T1000 (cell line): ENCODE measurements at regions not wholly inside any gene's neighbourhood (a gene's known extent, or its start where the extent isn't known, plus 50 kb on each side); places are given as distances from the start of the nearest gene placed in this dataset.

Experiments used
- DNase-seq: peaks from one replicate; lab custom pipeline; 2025; ENCODE audit warnings: mixed read lengths; lab: John Stamatoyannopoulos, UW

DNA sequence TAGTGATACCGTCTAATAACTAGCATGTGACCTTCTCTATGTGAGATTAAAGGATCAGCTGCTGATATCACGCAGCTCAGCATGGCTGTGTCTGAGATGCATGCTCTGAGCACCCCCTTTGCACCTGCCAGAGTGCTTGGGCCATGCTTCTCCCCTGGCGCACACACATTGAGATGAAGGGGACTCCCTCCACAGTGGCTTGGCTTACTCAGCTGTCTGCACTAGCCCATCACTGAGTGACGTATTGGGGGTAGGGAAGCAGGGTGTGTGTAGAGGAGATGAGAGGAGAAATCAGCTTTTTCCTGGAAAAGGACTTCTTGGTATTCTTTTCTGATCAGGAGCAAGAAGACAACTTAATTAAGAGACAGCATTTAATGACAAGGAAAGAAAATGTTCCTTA, 216.5 kb downstream of the BLID start:
- no peak for DNase-seq

DNA sequence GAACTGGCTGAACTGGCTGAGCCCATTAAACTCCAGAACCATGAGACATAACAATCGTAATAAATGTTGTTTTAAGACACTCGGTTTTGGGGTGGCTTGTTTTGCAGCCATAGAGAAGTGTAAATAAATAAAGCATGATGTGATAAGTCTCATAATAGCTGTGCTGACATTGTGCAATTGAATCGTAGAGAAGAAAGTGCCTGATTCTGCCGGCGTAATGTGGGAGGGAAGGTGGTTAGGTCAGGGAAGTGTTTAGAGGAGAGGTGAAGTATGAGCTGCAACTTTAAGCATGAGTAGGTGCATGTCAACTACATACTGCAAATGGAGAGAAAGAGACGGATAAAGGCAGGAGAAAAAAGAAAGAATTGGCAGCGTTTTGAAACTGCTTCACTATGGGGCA, 217.1 kb downstream of the BLID start:
- no peak for DNase-seq

DNA sequence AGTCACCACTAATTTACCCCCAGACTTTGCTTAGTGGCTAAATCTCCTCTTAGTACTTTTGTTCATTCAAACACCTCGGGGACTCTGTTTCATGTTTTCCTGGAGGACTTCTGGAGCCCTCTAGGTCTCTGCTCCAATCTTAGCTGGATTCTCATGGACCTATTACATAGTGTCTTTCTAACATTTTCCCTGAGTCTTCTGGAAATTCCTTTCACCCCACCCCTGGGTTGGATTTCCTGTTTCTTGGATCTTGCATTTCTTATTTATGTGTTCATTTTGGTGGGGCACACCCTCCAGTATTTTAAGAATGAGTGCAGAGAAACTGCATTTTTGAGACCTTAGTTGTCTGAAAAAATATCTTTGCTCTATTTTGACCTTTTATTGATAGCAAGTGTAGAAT, 220.1 kb downstream of the BLID start:
- DNase-seq: no peak

DNA sequence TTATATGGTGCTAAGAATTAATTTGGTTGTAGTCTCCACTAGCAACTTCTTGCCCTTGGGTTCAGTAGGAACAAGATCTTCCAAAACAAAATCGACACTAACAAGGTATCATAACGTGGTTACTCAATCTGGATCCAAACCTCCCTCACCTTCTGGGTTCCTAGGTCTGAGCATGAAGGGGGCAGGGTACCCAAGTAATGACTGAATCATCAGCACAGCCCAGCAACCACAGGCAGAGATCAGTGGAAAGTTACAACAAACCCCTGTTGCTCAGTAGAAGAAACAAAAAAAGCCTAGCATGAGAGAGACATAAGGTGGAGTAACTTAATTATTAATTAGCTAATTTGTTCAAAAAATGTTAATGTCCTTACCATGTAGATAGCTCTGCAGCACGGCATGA, 221.4 kb downstream of the BLID start:
- no peak for DNase-seq

DNA sequence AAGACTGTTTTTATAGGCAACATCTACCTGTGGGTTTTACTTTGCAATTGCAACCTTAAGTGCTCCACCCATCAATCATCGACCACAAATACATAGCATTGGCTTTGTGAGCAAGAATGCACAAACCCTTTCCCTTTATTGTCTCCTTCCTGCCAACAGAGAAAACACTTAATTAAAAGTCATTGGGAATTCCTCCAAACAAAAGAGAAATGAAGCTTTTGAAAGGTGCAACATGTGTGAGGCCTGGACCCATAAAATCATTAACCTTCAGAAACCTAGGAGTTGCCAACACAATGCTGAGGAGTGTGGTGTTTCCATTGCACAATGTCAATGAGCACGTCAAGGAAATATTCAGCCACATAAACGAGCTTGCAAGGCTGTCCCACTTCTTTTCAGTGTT, 223.2 kb downstream of the BLID start:
- no peak for DNase-seq

DNA sequence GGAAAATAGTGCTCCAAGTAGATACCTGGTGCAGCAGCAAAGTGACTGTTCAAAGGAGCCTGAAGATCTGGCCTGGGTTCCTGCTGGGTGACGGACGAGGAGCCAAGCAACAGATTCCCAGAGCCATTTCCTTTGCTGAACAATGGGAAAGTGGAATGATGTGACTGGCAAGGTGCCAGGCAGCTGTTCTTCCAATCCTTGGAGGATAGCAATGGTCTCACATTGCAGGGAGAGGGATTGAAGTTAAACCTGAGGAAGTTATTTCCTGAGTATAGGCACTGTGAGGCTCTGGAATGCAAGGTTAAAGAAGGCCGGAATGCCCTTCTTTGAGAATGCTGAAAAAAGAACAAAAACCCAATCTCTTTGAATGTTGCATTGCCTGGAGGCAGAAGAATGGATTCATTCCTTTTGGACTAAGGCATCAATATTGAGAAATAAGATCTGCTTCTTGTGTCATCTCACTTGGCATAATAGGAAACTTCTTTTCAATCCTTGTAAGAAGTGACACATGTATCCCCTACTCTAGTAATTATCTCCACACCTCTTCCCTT, 223.8 kb downstream of the BLID start:
- DNase-seq: no peak

DNA sequence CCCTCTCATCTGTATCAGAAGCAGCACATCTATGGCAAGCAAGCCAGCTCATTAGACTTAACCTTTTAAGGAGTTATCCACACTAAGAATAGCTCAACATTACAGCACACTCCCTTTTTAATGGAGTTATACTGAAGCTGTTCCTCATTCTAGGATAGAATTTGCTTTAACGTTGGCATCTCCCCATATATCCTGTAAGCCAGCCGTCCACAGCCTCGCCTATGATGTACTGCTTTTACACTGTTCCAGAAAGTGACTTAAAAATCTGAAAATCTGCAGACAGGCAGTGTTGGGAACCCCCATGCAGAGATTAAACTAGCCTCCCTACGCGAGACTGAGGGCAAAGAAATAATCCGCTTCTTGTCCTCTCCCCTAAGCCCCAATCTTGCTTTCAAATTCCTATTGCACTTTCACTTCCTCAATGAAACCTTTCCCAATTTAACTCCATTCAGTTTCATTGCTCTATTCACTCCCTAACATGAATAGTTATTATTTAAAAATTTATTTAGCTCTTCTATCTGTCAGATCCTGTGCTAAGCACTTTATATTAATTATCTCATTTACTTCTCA, 225.0 kb downstream of the BLID start:
- DNase-seq: no peak

DNA sequence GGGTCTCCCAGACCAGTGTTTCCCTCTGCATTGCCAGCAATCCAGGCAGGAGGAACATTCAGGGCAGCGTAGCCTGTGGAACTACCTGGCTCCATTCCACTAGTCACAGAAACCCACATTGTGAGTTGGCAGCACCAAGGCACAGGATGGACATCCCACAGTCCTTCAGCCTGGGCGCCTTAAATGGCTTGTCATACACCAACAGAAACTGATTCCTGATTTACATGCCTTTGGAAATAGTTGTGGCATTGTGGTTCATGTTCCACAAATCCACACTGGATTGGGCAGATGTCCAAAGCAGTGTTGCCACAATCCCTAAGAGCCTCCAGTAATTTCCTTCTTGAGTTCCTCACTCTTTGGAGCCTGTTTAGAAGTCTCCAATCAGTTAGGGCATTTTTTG, 225.6 kb downstream of the BLID start:
- no peak for DNase-seq

DNA sequence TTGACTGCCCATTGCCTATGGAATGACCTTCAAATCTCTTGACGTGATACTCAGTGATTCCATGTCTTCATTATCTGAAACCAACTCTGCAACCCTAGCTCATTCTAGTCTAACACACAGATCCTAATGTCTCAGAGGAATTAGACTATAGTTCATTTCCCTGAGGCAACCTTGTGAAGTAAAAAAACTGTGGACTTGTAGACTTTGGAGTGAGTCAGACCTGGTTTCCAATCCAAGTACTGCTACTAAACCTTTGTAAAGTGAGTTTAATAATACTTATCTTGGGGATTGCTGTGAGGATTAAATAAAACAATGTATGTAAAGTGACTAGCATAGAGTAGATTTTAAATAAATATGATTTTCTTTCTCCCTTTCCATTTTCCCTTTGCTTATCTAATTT, 226.1 kb downstream of the BLID start:
- DNase-seq: no peak

DNA sequence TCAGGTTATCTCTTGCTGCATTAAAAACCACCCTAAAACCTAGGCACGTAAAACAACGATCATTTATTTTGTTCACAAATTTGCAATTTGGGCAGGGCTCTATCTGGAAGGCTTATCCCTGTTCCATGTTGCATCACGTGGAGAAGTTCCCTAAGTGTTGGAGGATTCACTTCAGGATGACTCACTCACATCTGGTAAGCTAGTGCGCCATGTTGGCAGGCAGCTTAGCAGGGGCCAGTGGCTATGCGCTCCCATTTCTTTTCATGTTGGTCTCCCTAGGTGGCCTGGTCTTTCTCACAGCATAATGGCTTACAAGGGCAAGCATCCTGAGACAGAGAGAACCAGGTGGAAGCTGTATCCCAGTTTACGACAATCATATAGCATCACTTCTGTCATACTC, 226.8 kb downstream of the BLID start:
- no peak for DNase-seq

DNA sequence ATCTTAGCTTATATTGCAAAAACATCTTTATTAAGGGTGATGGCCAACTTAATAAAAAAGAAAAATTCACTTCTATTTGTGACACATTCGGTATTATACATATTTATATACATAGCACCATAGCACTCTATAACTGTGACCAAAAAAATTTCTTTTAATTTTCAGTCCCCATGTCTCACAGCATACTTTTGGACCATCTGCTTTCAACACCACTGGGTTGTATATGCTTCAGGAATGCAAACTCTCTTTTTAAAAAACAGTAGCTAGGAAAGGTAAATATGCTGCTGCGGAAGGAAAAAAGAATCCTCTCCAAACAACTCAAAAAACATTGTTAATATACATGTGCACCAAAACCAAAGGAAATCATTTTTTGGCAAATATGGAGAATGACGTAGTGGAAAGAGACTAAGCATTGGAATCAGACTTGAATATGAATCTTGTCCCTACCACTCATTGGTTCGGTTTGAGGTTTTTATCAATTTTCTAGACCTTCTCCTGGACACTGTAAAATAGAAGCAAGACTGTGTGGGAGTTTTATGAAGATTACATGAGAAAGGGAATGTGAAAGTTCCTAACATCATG, 227.9 kb downstream of the BLID start:
- DNase-seq: no peak

DNA sequence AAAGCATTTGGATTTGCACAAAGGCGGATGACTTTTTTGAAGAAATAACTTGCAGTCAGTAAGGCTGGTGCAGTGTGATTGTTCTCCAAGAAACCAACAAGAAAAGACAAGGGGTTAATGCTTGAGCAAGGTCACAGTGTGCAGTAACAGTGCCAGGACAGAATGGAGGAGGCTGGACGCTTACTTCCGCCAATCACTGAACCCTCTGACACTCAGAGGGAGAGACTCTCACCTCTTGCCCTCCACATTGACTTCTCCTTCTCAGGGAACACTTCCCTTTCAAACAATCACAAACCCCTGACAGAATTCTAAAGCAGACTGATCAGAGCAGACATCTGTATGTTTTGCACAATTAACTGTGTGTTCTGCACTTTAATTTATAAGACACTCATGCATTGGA, 228.4 kb downstream of the BLID start:
- DNase-seq: no peak

DNA sequence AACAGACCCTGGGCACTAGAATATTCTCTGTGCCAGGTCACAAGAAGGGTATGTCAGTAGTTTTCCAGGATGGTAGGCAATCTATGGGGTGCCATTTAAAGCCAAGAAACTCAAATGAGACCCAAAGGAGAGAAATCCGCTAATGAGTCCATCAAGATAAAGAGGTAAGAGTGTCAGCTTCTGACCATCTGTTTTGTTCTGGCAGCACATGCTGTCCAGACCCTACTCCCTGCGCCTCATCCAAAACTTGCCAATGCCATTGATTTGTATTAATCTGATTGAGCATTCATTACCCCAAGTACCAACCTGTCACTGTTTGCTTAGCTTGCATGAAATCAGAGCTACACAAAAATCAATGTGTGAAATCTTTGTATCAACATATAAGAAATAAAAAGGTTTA, 229.0 kb downstream of the BLID start:
- DNase-seq: no peak

DNA sequence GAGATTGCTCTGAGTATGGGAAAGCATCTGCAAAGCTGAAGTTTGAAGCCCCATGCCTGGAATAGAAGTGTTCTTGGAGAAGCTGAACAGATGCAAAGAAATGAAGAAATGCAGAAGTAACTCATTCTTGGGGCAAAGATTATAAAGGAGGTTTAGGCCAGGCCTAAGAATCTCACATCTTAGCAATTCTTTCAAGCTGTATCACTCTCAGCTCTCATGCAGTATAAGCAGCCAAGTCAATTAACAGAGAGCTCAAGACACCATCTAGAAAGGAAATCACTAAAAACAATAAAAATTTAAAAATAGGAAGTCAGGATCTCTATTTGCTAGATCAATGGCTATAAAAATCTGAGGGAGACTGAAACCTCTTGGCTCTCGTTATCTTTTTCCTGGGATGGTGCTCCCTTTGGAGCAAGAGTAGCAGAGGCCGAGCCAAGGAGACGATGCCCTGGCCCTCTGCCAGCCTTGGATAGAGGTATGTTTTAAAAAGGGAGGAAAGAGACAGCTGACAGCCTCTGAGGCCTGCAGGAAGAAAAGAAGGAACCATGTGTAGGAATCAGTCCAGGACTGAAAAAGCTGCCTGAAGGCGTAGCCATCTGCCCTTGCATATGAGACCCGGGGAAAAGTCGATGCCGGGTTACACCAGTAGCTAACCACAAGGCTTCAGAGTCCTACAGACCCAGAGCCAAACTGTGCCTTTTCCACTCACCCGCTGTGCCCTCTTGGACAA, 229.8 kb downstream of the BLID start:
- no peak for DNase-seq

DNA sequence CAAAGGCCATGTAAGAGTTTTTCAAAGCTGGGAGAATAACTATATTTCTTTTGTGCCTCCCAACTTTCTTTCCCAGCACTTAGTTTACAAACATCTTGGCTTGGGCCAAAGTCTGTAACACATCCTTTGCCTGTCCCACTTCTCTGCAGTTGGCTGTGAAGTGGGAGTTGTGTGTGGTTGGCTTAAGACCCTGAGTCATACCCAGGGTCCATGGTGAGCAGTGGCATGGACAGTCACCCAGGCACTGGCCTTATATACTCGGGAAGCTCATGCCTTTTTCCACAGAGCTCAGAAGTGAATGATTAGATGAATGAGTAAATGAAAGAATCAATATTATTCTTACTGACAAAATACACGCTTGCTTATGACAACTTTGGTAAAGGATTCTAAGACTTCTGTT, 231.4 kb downstream of the BLID start:
- DNase-seq: no peak

DNA sequence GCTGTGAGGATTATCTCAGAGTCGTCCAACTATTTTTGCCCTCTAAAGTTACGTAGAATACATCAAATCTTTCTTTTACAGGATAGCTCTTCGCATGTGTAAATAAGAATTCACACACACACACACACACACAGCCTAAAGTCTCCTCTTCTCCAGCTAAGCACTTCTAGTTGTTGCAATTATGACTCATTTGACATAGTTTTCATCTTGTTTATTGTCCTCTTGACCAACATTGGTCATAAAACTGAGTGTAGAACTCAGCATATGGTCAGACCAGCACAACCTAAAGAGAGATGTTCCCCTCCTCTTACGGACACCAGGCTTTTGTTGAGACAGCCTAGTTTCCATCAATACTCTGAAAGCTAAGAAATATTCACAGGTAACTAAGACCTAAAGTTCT, 234.2 kb downstream of the BLID start:
- no peak for DNase-seq

DNA sequence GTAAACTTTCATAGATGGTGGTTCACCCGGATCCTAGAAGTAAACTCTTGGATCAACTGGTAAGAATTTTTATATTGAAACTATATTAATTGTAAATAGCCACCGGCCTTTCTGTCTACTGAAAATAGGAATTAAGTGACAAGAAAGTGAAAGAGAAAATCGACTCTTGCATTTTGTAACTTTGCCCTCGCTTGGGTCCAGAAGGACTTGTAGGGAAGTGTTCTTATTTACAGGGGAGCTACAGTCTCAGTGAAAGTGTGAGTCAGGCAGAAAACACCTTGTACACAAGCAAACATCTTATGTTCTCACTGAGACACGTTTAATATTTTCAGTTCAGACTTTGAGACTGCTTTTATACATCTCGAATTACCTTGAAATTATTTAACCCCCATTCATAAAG, 238.9 kb downstream of the BLID start:
- DNase-seq: no peak

DNA sequence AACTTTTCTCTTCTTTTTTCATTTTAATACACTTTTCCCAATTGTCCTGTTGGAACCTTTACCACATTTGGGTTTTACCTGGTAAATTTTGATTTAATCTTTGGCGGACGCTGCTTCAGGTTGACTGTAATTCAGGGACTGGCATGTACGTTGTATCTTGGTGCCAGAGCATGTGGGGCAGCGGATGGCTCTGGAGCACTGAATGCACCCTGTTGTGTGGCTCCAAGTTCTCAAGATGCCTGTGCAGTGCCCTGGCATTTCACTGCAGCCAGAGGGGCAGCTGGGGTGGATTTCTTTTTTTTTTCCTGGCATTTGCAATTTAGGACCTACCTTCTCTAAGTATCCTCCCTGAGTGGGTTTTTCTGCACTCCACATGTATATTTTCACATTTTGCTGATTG, 242.2 kb downstream of the BLID start:
- DNase-seq: no peak

DNA sequence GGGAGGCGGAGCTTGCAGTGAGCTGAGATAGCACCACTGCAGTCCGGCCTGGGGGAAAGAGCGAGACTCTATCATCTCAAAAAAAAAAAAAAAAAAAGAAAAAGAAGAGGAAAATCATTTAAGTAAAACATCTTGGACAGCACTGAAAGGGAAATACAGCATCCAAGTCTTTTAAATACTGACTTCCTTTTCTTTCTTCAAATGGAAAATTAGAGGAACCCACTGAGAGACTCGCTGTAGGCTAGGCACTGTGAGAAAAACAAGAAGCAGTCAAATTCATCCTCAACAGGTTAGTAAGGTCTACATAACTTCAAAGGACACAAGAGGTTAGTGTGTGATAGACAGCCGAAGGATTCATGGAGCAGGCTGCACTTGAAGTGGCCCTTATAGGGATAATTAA, 243.7 kb downstream of the BLID start:
- no peak for DNase-seq

DNA sequence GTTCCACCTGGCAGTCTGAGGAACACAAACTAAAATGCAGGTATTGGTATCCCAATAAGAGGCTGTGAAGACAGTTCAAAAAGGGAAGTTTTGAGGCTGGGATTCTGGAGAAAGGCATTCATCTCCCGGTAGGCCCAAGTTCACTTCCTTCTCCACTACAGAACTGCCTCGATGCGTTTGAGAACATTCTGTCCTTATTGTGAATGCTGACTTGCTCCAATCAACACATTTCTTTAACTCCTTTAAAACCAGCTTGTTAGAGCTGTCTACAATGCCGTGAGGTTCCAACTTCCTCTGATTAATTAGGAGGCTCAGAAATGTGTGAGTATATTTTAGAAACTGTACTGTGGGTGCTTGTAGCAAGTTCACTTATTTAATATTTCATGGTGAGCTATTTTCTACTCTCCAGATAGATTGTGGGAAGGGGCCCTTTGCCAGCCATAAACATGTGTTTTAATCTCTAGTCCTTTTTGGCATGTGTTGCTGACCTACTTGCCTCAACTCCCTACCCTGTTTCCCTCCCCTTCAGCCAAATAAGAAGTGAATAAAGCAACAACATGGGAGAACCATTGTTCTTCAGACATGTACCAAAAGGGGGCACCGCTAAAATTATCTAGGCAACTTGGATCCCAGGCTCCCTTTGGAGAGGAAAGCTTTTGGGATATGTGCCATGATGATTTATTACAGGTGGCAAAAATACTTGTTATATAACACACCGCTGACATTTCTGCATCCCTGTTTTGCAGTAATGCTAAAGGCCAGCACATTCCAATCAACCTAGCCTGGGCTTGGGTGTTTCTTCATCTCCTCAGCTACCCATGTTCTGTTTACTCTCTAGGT, 245.6 kb downstream of the BLID start:
- no peak for DNase-seq

DNA sequence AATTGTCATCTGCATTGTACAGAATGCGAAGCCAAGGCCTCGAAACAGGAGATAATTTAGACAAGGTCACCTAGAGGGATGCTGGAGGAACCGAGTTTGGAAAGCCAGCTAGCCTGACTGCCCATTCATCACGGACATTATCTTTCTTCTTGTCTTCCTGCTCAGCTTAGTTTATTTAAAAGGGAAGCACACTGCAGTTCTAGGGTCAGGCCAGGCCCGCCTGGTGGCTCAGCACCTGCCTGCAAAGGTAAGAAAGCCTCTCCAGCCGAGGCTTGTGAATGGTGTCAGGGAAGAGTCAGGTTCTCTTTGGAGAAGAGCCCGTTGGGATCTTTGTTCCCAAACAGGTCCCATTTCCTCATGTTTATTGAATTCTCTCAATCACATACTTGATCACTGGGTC, 246.5 kb downstream of the BLID start:
- DNase-seq: no peak

DNA sequence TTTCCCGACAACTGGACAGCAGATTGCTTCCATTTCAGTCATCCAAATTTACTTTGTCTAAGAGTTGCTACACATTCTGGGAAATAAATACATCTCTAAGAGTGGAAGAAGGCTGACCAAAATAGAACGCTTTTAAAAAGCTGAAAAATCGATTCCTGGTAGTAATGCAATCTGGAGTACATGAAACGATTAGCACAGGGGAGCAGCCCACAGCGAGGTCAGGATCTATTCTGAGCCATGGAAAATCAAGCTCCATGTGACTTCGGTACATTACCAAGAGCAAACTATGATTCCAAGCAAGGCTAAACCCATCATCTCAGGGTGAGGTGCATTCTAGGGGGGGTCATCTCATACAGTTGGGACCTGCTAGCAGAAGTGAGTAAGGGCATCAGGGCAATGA, 249.3 kb downstream of the BLID start:
- no peak for DNase-seq

DNA sequence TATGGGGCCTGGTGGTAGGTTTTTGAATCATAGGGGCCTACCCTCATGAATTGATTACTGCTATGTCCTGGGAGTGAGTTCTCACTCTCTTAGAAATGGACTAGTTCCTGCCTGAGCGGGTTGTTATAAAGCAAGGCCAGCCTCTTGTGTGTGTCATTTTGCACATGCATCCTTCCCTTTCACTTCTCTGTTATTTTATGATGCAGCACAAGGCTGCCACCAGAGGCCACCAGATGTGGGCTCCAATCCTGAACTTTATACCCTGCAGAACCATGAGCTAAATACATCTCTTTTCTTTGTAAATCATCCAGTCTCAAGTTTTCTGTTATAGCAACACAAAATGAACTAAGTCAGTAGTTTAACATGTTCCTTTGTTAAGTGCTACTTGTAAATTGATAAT, 251.4 kb downstream of the BLID start:
- no peak for DNase-seq
